ENCODE measurements at regions not wholly inside any gene's neighbourhood (a gene's known extent, or its start where the extent isn't known, plus 50 kb on each side); places are given as distances from the start of the nearest gene placed in this dataset.
A peak's percentile ranks its signal among the peaks of the same experiment; 100 is the strongest.

DNA sequence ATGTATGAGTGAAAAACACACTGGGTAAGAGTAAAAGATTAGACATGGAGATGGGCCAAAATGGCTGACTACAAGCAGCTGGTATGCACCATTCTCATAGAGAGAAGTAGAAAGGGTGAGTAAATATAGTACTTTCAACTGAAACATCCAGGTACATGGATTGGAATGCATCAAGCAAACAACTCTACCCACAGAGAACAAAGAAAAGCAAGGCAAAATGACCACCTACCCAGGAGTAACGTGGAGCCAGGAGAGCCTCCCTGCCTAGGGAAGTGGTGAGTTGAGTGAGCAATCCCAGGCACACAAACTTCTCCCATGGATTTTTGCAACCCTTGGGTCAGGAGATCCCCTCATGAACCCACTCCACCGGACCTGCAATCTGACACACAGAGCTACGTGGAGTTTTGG, 212.8 kb downstream of the PTN start:
- Histone ChIP-seq H3K4me1 (no peaks in the 10 kb centered on the region), H3K27ac (no peak overlapping the region), H3K4me2 (no peak overlapping the region), H3K27me3 (no peaks in the 10 kb centered on the region), H3K79me2 (ENCODE audit: low read depth) (no peaks in the 10 kb centered on the region), H3K9ac (no peak overlapping the region), H2AFZ (replicated peaks) (peak overlapping the region; percentile 65), H4K20me1 (ENCODE audit: low read depth) (no peaks in the 10 kb centered on the region), H3F3A (ENCODE audit: low read depth) (no peaks in the 10 kb centered on the region), H3K9me3 (ENCODE audit: low read depth) (no peaks in the 10 kb centered on the region), H3K36me3 (no peaks in the 10 kb centered on the region), H3K4me3 (no peak overlapping the region)
- DNase-seq (ENCODE audit: low spot score), result no peak
- Mint-ChIP-seq H3K27me3 (ENCODE audit: insufficient read depth, low read depth) (no peaks in the 10 kb centered on the region), H3K9me3 (no peaks in the 10 kb centered on the region), H3K4me1 (no peaks in the 10 kb centered on the region), H3K27ac (no peak overlapping the region), H3K36me3 (no peaks in the 10 kb centered on the region), H3K4me3 (no peak overlapping the region)
- TF ChIP-seq, protein P1, sequence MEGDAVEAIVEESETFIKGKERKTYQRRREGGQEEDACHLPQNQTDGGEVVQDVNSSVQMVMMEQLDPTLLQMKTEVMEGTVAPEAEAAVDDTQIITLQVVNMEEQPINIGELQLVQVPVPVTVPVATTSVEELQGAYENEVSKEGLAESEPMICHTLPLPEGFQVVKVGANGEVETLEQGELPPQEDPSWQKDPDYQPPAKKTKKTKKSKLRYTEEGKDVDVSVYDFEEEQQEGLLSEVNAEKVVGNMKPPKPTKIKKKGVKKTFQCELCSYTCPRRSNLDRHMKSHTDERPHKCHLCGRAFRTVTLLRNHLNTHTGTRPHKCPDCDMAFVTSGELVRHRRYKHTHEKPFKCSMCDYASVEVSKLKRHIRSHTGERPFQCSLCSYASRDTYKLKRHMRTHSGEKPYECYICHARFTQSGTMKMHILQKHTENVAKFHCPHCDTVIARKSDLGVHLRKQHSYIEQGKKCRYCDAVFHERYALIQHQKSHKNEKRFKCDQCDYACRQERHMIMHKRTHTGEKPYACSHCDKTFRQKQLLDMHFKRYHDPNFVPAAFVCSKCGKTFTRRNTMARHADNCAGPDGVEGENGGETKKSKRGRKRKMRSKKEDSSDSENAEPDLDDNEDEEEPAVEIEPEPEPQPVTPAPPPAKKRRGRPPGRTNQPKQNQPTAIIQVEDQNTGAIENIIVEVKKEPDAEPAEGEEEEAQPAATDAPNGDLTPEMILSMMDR (IDR thresholded peaks at IDR 0.05), result no peak
- no peak for TF ChIP-seq EZH2phosphoT487 (IDR thresholded peaks at IDR 0.05)
- TF ChIP-seq EZH2 (IDR thresholded peaks at IDR 0.05), result no peak

DNA sequence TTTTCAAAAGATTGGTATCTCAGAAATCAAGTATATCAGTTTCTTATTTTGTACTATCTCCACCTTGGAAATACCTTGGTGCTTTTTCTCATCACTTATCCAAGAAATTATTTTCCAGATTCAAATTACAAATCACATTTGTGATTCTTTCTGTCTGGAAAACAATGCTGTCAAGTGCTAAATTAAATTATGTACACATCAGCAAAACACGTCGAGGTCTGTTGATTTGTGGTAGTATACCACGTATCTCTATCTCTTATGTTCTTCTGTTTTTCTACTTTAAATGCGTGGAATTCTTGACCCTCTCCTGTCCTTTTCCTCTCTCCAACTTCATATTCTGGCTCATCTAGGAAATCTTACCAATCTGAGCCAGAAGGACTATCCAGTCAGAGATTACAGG, 214.5 kb downstream of the PTN start:
- H3K36me3 ChIP-seq, result no peaks in the 10 kb centered on the region
- H3K4me3 ChIP-seq, result no peak overlapping the region
- Mint-ChIP-seq H3K36me3 (no peaks in the 10 kb centered on the region), H3K27ac (no peak overlapping the region), H3K27me3 (ENCODE audit: insufficient read depth, low read depth) (no peaks in the 10 kb centered on the region), H3K4me1 (no peaks in the 10 kb centered on the region), H3K4me3 (no peak overlapping the region), H3K9me3 (no peaks in the 10 kb centered on the region)
- no peaks in the 10 kb centered on the region for H3K27me3 ChIP-seq
- no peaks in the 10 kb centered on the region for H3K9me3 ChIP-seq (ENCODE audit: low read depth)
- no peak for TF ChIP-seq EZH2phosphoT487 (IDR thresholded peaks at IDR 0.05)
- no peak for TF ChIP-seq EZH2 (IDR thresholded peaks at IDR 0.05)
- TF ChIP-seq, protein P1 (IDR thresholded peaks at IDR 0.05), result no peak
- DNase-seq (ENCODE audit: low spot score), result no peak
- H3K27ac ChIP-seq, result no peak overlapping the region
- H3F3A ChIP-seq (ENCODE audit: low read depth), result no peaks in the 10 kb centered on the region
- no peak overlapping the region for H2AFZ ChIP-seq (replicated peaks)
- no peaks in the 10 kb centered on the region for H4K20me1 ChIP-seq (ENCODE audit: low read depth)
- H3K4me2 ChIP-seq, result no peak overlapping the region
- H3K4me1 ChIP-seq, result no peaks in the 10 kb centered on the region
- H3K9ac ChIP-seq, result no peak overlapping the region
- H3K79me2 ChIP-seq (ENCODE audit: low read depth), result no peaks in the 10 kb centered on the region

GRCh38 chr7:137127806-137128205, 215.7 kb downstream of the PTN start:
- Histone ChIP-seq H3K4me2 (no peak overlapping the region), H3K27ac (no peak overlapping the region), H3K4me1 (no peaks in the 10 kb centered on the region), H4K20me1 (ENCODE audit: low read depth) (no peaks in the 10 kb centered on the region), H3K27me3 (no peaks in the 10 kb centered on the region), H3K9me3 (ENCODE audit: low read depth) (no peaks in the 10 kb centered on the region), H3F3A (ENCODE audit: low read depth) (no peaks in the 10 kb centered on the region), H2AFZ (replicated peaks) (no peak overlapping the region), H3K4me3 (no peak overlapping the region), H3K79me2 (ENCODE audit: low read depth) (no peaks in the 10 kb centered on the region), H3K9ac (no peak overlapping the region), H3K36me3 (no peaks in the 10 kb centered on the region)
- Mint-ChIP-seq H3K27me3 (ENCODE audit: insufficient read depth, low read depth) (no peaks in the 10 kb centered on the region), H3K4me3 (no peak overlapping the region), H3K36me3 (no peaks in the 10 kb centered on the region), H3K27ac (no peak overlapping the region), H3K4me1 (no peaks in the 10 kb centered on the region), H3K9me3 (no peaks in the 10 kb centered on the region)
- TF ChIP-seq EZH2 (IDR thresholded peaks at IDR 0.05), result no peak
- TF ChIP-seq, protein P1 (IDR thresholded peaks at IDR 0.05), result no peak
- TF ChIP-seq EZH2phosphoT487 (IDR thresholded peaks at IDR 0.05), result no peak
- no peak for DNase-seq (ENCODE audit: low spot score)

DNA sequence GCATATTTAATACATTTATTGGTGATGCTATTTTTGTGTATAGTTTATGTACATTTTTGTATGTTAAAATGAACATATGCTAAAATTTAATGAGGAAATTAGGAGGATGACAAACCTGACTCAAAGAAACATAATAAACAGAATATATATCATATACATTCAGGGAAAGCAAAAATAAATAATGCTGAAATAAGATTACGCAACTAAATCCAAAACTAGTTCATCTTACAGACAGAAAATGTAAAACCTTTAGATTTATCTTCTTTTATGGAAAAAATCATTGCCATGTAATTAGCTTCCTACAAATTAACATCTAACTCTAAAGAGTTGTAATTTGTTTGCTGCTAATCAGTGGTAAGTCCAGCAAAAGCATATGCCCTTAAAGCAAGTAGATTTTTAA, 216.5 kb downstream of the PTN start:
- Histone ChIP-seq H3K4me1 (no peaks in the 10 kb centered on the region), H3F3A (ENCODE audit: low read depth) (no peaks in the 10 kb centered on the region), H3K9me3 (ENCODE audit: low read depth) (no peaks in the 10 kb centered on the region), H4K20me1 (ENCODE audit: low read depth) (no peaks in the 10 kb centered on the region), H3K79me2 (ENCODE audit: low read depth) (no peaks in the 10 kb centered on the region), H3K36me3 (no peaks in the 10 kb centered on the region), H3K9ac (no peak overlapping the region), H3K27ac (no peak overlapping the region), H3K4me3 (no peak overlapping the region), H2AFZ (replicated peaks) (no peak overlapping the region), H3K4me2 (no peak overlapping the region), H3K27me3 (no peaks in the 10 kb centered on the region)
- Mint-ChIP-seq H3K27ac (no peak overlapping the region), H3K4me3 (no peak overlapping the region), H3K9me3 (no peaks in the 10 kb centered on the region), H3K4me1 (no peaks in the 10 kb centered on the region), H3K27me3 (ENCODE audit: insufficient read depth, low read depth) (no peaks in the 10 kb centered on the region), H3K36me3 (no peaks in the 10 kb centered on the region)
- DNase-seq (ENCODE audit: low spot score), result no peak
- TF ChIP-seq EZH2phosphoT487 (IDR thresholded peaks at IDR 0.05) (no peak), EZH2 (IDR thresholded peaks at IDR 0.05) (no peak)
- TF ChIP-seq, protein P1 (IDR thresholded peaks at IDR 0.05), result no peak
